Activated naive CD4-positive, alpha-beta T cell treated with anti-CD3 and anti-CD28 coated beads, Interleukin-2, amount 50 U/mL, for 24 hours (primary cell): ENCODE measurements at regions not wholly inside any gene's neighbourhood (a gene's known extent, or its start where the extent isn't known, plus 50 kb on each side); places are given as distances from the start of the nearest gene placed in this dataset.
A peak's percentile ranks its signal among the peaks of the same experiment; 100 is the strongest.

Experiments
- H3K27ac Mint-ChIP-seq: one replicate; pipeline ENCODE4 v1.8.0; 2021; ENCODE audit warnings: mild to moderate bottlenecking, mixed read lengths
- H3K27me3 Mint-ChIP-seq: one replicate; pipeline ENCODE4 v1.8.0; 2021; ENCODE audit warnings: mixed read lengths
- H3K36me3 Mint-ChIP-seq: one replicate; pipeline ENCODE4 v1.8.0; 2021; ENCODE audit warnings: mixed read lengths
- H3K4me1 Mint-ChIP-seq: one replicate; pipeline ENCODE4 v1.8.0; 2021; ENCODE audit warnings: mixed read lengths
- H3K4me3 Mint-ChIP-seq: one replicate; pipeline ENCODE4 v1.8.0; 2021; ENCODE audit warnings: mild to moderate bottlenecking, mixed read lengths
- H3K9me3 Mint-ChIP-seq: one replicate; pipeline ENCODE4 v1.8.0; 2021; ENCODE audit warnings: mixed read lengths

GRCh38 chrY:14139521-14139920, 83.5 kb downstream of the VCY1B start:
- H3K4me3 Mint-ChIP-seq = no peak overlapping the region
- no peaks in the 10 kb centered on the region for H3K9me3 Mint-ChIP-seq
- H3K4me1 Mint-ChIP-seq = no peaks in the 10 kb centered on the region
- no peaks in the 10 kb centered on the region for H3K27me3 Mint-ChIP-seq
- H3K36me3 Mint-ChIP-seq = no peaks in the 10 kb centered on the region
- no peak overlapping the region for H3K27ac Mint-ChIP-seq

GRCh38 chrY:14145614-14146013, 89.6 kb downstream of the VCY1B start:
- no peaks in the 10 kb centered on the region for H3K9me3 Mint-ChIP-seq
- no peaks in the 10 kb centered on the region for H3K27me3 Mint-ChIP-seq
- no peaks in the 10 kb centered on the region for H3K4me1 Mint-ChIP-seq
- H3K4me3 Mint-ChIP-seq = no peak overlapping the region
- no peak overlapping the region for H3K27ac Mint-ChIP-seq
- H3K36me3 Mint-ChIP-seq = no peaks in the 10 kb centered on the region

DNA sequence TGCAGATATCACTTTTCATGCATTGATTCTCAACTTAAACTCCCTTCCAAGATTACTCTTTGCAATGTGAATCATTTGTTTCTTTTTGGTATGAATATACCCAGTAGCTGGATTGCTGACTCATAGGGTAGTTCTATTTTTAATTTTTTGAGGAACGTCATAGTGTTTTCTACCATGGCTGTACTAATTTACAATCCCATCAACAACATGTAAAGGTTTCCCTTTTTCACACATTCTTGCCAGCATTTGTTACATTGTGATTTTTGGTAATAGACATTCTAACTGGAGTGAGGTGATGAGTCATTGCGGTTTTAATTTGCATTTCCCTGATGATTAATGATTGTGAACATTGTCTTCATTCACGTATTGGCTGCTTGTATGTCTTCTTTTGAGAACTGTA, 126.7 kb downstream of the VCY1B start:
- Mint-ChIP-seq H3K27ac (no peak overlapping the region), H3K9me3 (no peaks in the 10 kb centered on the region), H3K4me3 (no peak overlapping the region)

DNA sequence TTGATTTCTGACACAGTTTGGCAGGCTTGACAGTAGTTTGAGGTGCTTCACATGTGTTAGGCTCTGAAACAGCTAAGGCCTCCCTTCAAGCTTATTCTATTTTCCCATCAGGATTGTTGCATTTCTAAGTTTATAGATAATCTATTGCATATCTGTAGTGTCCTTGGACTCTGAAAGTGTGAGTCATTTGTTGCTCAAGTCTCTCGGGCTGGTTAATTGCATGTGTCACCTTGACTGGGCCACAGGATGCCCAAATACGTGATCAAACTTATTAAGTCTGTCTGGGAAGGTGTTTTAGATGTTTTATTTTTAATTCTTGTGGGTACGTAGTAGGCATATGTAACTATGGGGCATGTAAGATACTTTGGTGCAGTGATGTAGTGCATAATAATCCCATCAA, 166.0 kb downstream of the VCY1B start:
- Mint-ChIP-seq H3K4me1 (no peaks in the 10 kb centered on the region), H3K4me3 (no peak overlapping the region), H3K9me3 (no peaks in the 10 kb centered on the region), H3K36me3 (no peaks in the 10 kb centered on the region), H3K27ac (no peak overlapping the region), H3K27me3 (no peaks in the 10 kb centered on the region)

More for the DNA sequence above, 126.7 kb downstream of the VCY1B start:
- Mint-ChIP-seq H3K27me3 (no peaks in the 10 kb centered on the region), H3K36me3 (no peaks in the 10 kb centered on the region), H3K4me1 (peaks cover 8% of the 10 kb centered on the region)

- H3K27me3 Mint-ChIP-seq = no peaks in the 10 kb centered on the region
- H3K27ac Mint-ChIP-seq = no peak overlapping the region
- H3K36me3 Mint-ChIP-seq = no peaks in the 10 kb centered on the region
- H3K9me3 Mint-ChIP-seq = no peaks in the 10 kb centered on the region
- no peak overlapping the region for H3K4me3 Mint-ChIP-seq
- H3K4me1 Mint-ChIP-seq = peaks cover 6% of the 10 kb centered on the region
These were observed 175.7 kb downstream of the VCY1B start for GRCh38 chrY:14231703-14232102.

- Mint-ChIP-seq H3K4me1 (peaks cover 6% of the 10 kb centered on the region), H3K9me3 (peaks cover 10% of the 10 kb centered on the region), H3K27me3 (peaks cover 2% of the 10 kb centered on the region), H3K27ac (no peak overlapping the region), H3K4me3 (no peak overlapping the region), H3K36me3 (no peaks in the 10 kb centered on the region)
These were observed 179.0 kb downstream of the VCY1B start for GRCh38 chrY:14235070-14235469.

GRCh38 chrY:14238277-14238676, 182.2 kb downstream of the VCY1B start:
- Mint-ChIP-seq H3K4me3 (no peak overlapping the region), H3K27me3 (peaks cover 2% of the 10 kb centered on the region), H3K9me3 (peaks cover 10% of the 10 kb centered on the region), H3K36me3 (no peaks in the 10 kb centered on the region), H3K4me1 (peaks cover 6% of the 10 kb centered on the region), H3K27ac (no peak overlapping the region)

DNA sequence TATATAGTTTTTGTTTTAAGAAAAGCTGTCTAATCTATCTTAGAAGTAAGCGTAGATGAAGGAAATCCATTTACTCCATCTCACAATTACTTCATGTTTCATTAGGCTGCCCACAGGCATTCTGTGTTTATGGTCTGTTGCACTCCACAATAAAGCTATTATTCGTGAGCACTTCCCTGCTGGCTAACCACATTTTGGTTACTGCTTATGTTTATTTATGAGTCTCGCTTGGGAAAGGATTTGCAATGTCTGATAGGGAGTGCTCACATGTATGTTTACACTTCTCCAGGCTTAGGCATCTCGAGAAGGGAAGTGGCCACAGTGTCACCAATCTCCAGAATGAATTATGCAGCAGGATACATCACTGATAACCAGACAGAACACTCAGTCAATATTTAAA, 190.9 kb downstream of the VCY1B start:
- Mint-ChIP-seq H3K27ac (no peak overlapping the region), H3K9me3 (no peaks in the 10 kb centered on the region), H3K27me3 (peaks cover 1% of the 10 kb centered on the region), H3K4me1 (no peaks in the 10 kb centered on the region), H3K36me3 (no peaks in the 10 kb centered on the region), H3K4me3 (no peak overlapping the region)

DNA sequence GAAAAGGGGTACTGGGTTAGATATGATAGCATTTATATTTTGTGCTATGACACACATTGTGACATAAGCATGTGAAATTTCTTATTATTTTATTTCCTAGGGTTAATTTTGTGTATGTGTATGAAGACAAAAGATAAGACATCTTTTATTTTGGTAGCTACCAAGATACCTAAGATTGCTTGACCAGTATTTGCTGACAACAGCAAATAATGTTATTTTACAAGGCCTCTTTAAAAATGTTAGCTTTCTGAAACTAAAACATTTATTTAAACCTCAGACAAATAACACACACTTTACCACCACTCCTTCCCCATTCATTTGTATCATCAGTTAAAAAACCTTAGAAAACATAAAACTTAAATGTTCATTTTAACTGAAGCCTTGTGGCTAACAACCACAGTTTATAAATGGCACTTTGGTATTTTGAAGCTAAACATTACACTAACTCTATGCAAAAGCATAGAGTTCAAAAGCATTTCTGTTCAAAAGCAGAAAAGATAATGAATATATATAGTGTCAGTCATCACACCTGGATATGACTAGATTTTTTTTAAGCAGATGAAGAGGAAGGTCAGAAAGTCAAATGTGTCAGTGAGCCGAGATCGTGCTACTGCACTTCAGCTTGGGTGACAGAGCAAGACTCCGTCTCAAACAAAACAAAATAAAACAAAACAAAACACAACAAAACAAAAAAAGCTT, 193.0 kb downstream of the VCY1B start:
- H3K27me3 Mint-ChIP-seq = peaks cover 1% of the 10 kb centered on the region
- H3K36me3 Mint-ChIP-seq = no peaks in the 10 kb centered on the region
- H3K27ac Mint-ChIP-seq = no peak overlapping the region
- H3K4me1 Mint-ChIP-seq = no peaks in the 10 kb centered on the region
- no peaks in the 10 kb centered on the region for H3K9me3 Mint-ChIP-seq
- H3K4me3 Mint-ChIP-seq = no peak overlapping the region

DNA sequence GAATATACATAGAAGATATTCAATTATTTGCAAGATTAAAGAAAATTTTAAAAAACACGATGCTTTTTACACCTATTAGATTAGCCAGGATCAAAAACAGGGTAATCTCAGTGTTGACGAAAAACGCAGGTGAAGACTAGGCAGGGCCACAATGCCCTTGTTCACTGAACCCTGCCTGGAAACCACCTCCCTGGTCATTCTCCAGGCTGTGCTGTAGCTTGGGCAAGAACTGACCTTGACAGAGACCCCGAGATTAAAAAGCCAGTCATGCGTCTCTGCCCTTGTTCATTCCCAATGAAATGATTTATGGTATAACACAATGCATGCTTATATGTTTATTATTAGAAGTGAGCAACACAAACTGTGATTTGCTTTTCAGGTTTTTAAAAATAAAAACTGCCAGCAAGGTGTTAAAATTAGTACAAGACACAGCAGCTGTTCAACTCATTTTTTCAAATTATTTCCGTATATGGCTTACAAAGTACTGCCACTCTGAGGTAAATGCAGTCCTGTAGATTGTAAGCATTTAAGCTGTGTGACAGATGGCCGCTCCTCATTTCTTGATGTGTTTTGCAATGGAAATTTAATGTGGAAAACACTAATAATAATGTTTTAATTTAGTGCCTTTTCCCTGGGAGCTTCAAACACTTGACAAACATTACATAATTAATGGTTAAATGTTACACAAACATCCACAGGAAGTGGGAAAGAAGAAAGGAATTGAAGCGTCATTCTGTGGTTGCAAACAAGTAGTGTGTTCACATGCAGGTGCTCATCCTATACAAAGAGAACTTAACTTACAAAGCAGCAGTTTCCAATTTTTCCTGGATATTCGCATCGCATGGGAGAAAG, 200.2 kb downstream of the VCY1B start:
- H3K9me3 Mint-ChIP-seq = no peaks in the 10 kb centered on the region
- peaks cover 20% of the 10 kb centered on the region for H3K4me1 Mint-ChIP-seq
- peak overlapping the region; percentile 47 for H3K27ac Mint-ChIP-seq
- H3K27me3 Mint-ChIP-seq = no peaks in the 10 kb centered on the region
- peak overlapping the region; percentile 27 for H3K4me3 Mint-ChIP-seq
- H3K36me3 Mint-ChIP-seq = no peaks in the 10 kb centered on the region

- peak overlapping the region; percentile 47 for H3K27ac Mint-ChIP-seq
- peaks cover 20% of the 10 kb centered on the region for H3K4me1 Mint-ChIP-seq
- H3K4me3 Mint-ChIP-seq = peak overlapping the region; percentile 27
- no peaks in the 10 kb centered on the region for H3K9me3 Mint-ChIP-seq
- H3K36me3 Mint-ChIP-seq = no peaks in the 10 kb centered on the region
- H3K27me3 Mint-ChIP-seq = no peaks in the 10 kb centered on the region
These were observed 200.8 kb downstream of the VCY1B start for GRCh38 chrY:14256817-14257168.

GRCh38 chrY:14277029-14277428, 221.0 kb downstream of the VCY1B start:
- Mint-ChIP-seq H3K4me3 (no peak overlapping the region), H3K36me3 (no peaks in the 10 kb centered on the region), H3K27me3 (no peaks in the 10 kb centered on the region), H3K4me1 (no peaks in the 10 kb centered on the region), H3K27ac (no peak overlapping the region), H3K9me3 (no peaks in the 10 kb centered on the region)

- H3K27me3 Mint-ChIP-seq = no peaks in the 10 kb centered on the region
- no peak overlapping the region for H3K4me3 Mint-ChIP-seq
- no peaks in the 10 kb centered on the region for H3K9me3 Mint-ChIP-seq
- H3K4me1 Mint-ChIP-seq = no peaks in the 10 kb centered on the region
- no peak overlapping the region for H3K27ac Mint-ChIP-seq
- no peaks in the 10 kb centered on the region for H3K36me3 Mint-ChIP-seq
These were observed 233.5 kb upstream of the NLGN4Y start for GRCh38 chrY:14290656-14291375.

DNA sequence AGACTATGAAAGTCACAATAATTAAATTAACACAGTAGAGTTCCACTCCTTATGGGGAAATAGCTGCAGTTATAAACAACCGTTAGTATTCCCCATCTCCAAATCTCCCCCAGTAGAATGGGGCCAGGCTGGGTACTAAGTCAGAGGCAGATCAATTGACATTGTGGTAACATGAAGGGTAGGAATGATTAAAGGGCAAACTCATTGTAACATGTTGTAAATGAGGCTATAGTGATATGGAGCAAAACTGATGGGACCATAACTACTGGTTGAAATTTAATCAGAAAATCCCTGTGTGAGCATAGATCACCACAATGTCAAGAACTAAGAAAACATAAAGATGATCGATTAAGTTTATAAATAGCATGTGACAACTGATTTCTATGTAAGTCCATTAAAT, 231.9 kb upstream of the NLGN4Y start:
- H3K27ac Mint-ChIP-seq = no peak overlapping the region
- no peak overlapping the region for H3K4me3 Mint-ChIP-seq
- no peaks in the 10 kb centered on the region for H3K9me3 Mint-ChIP-seq
- H3K36me3 Mint-ChIP-seq = no peaks in the 10 kb centered on the region
- no peaks in the 10 kb centered on the region for H3K27me3 Mint-ChIP-seq
- H3K4me1 Mint-ChIP-seq = no peaks in the 10 kb centered on the region

DNA sequence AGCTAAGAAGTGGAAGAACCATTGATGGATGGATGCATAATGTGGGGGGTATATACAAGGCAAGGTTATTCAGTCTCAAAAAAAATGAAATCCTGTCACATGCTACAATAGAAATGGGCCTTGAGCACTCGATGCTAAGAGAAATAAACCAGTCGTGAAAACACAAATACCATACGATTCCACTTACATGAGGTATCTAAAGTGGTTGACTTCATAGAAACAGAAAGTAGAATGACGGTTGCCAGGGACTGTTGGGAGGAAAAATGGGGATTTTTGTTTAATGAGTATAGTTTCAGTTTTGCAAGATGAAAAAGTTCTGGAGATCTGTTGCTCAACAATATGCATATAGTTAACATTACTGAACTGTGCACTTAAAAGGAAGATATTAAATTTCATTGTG, 223.6 kb upstream of the NLGN4Y start:
- peak overlapping the region; percentile 82 for H3K27ac Mint-ChIP-seq
- peaks cover 17% of the 10 kb centered on the region for H3K4me1 Mint-ChIP-seq
- H3K36me3 Mint-ChIP-seq = no peaks in the 10 kb centered on the region
- no peak overlapping the region for H3K4me3 Mint-ChIP-seq
- no peaks in the 10 kb centered on the region for H3K27me3 Mint-ChIP-seq
- no peaks in the 10 kb centered on the region for H3K9me3 Mint-ChIP-seq

DNA sequence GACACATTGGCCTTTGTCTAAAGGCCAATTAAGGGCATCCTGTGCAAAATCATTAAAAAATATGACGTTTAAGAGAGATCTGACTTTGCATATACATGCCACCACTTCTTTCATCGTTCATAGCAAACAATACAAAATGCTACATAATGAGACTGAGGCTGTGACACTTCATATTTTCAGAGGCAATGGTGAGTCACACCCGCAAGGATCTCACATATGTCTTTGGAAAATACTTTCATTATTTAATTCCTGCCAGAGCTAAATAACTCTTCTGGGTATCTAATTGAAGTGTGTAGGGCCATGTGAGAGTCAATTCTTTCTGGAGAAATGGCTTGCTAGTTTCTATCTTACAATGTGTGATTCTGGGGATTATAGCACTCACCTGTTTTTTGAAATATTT, 222.8 kb upstream of the NLGN4Y start:
- no peaks in the 10 kb centered on the region for H3K27me3 Mint-ChIP-seq
- H3K4me1 Mint-ChIP-seq = peaks cover 17% of the 10 kb centered on the region
- no peak overlapping the region for H3K27ac Mint-ChIP-seq
- no peaks in the 10 kb centered on the region for H3K36me3 Mint-ChIP-seq
- H3K4me3 Mint-ChIP-seq = peak overlapping the region; percentile 36
- H3K9me3 Mint-ChIP-seq = no peaks in the 10 kb centered on the region
